CD4-positive, alpha-beta T cell (primary cell): ENCODE measurements at regions not wholly inside any gene's neighbourhood (a gene's known extent, or its start where the extent isn't known, plus 50 kb on each side); places are given as distances from the start of the nearest gene placed in this dataset.

Source experiments
- ATAC-seq: fragments of 200-7000 bp; cut with Tn5 transposase; one replicate; pipeline ENCODE4 v1.10.0; 2022; ENCODE audit warnings: mild to moderate bottlenecking; ENCODE audit not compliant: poor library complexity
- CTCF ChIA-PET: fragments of 350-600 bp; sonication (Branson Sonifier 250); formaldehyde crosslinking; loops from one replicate; lab custom pipeline; 2021; ENCODE audit warnings: antibody characterized with exemption, inconsistent platforms; lab: Charles Lee
- POLR2A ChIA-PET: fragments of 350-600 bp; sonication (Branson Sonifier 250); formaldehyde crosslinking; loops from one replicate; lab custom pipeline; 2021; ENCODE audit warnings: antibody characterized with exemption, inconsistent platforms; lab: Charles Lee
- DNase-seq, 14 experiments: peaks; one replicate each; pipeline ENCODE4 v3.0.0-alpha.2; 2013 to 2020; ENCODE audit warnings: mixed read lengths in 2 of 14
- H3K27ac ChIP-seq, 2 donors: one replicate each; pipeline versions ENCODE4 v1.5.1 to v1.7.0; 2013; ENCODE audit warnings: low read length in 2 of 2, low read depth in 1 of 2, mild to moderate bottlenecking in 1 of 2
- H3K27me3 ChIP-seq, 2 experiments: 1 replicate in 1 of 2; 2 replicates in 1 of 2; pipeline versions ENCODE4 v1.6.1 to v1.7.0; 2013; ENCODE audit warnings: low read length in 2 of 2, control low read depth in 1 of 2, mild to moderate bottlenecking in 1 of 2, moderate library complexity in 1 of 2; ENCODE audit not compliant: insufficient read depth in 2 of 2, control insufficient read depth in 1 of 2
- H3K36me3 ChIP-seq: one replicate; pipeline ENCODE4 v1.6.1; 2013; ENCODE audit warnings: low read length, control low read depth; ENCODE audit not compliant: insufficient read depth
- H3K4me1 ChIP-seq: one replicate; pipeline ENCODE4 v1.6.1; 2013; ENCODE audit warnings: low read length, control low read depth; ENCODE audit not compliant: insufficient read depth
- H3K4me3 ChIP-seq: one replicate; pipeline ENCODE4 v1.5.1; 2013; ENCODE audit warnings: mild to moderate bottlenecking, low read length, moderate library complexity
- H3K9me3 ChIP-seq, 2 experiments: 1 replicate in 1 of 2; 2 replicates in 1 of 2; pipeline versions ENCODE4 v1.6.1 to v1.7.0; 2013; ENCODE audit warnings: low read length in 2 of 2, mild to moderate bottlenecking in 2 of 2, control low read depth in 1 of 2, moderate library complexity in 1 of 2; ENCODE audit not compliant: control insufficient read depth in 1 of 2, insufficient read depth in 1 of 2
- H3K27ac Mint-ChIP-seq: one replicate; pipeline ENCODE4 v1.8.0; 2020; ENCODE audit warnings: mixed read lengths
- H3K27me3 Mint-ChIP-seq: one replicate; pipeline ENCODE4 v1.8.0; 2021; ENCODE audit warnings: mixed read lengths
- H3K36me3 Mint-ChIP-seq: one replicate; pipeline ENCODE4 v1.8.0; 2021; ENCODE audit warnings: low read depth, mixed read lengths
- H3K4me1 Mint-ChIP-seq: one replicate; pipeline ENCODE4 v1.8.0; 2021; ENCODE audit warnings: low read depth, mixed read lengths
- H3K4me3 Mint-ChIP-seq: one replicate; pipeline ENCODE4 v1.8.0; 2020; ENCODE audit warnings: mild to moderate bottlenecking, mixed read lengths
- H3K9me3 Mint-ChIP-seq: one replicate; pipeline ENCODE4 v1.8.0; 2020; ENCODE audit warnings: mixed read lengths
- CTCF ChIP-seq: fragments of 200-600 bp; IDR thresholded peaks from one replicate; pipeline ENCODE4 v1.8.0; 2022; ENCODE audit warnings: antibody characterized with exemption, mild to moderate bottlenecking
- intact Hi-C, 2 experiments: fragments of 100-400 bp; cut with DNase I in 1 of 2; cut with micrococcal nuclease in 1 of 2; formaldehyde crosslinking; loops; one replicate each; pipeline versions ENCODE4 v1.15.1 to v1.9.0; 2023 to 2025; cut with DNase I, micrococcal nuclease

DNA sequence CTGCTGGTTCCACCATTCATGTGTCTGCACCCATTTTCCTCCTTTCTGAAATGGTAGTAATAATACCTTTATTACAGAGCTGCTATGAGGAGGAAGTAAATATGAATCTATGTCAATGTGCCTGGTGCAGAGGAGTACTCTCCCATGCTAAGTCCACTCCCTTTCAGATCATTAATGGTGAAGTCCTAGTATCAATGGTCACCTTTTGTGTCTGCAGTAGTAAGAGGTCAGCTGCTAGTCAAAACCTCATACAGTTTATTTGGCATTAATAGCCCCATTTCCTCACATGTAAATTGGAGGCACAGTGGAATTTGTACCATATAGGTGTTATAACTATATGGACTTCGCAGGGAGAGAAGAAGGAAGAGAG, 581.0 kb downstream of the REEP3 start:
- Mint-ChIP-seq H3K4me1 (no peaks in the 10 kb centered on the region), H3K27me3 (no peaks in the 10 kb centered on the region), H3K9me3 (no peaks in the 10 kb centered on the region), H3K4me3 (no peak overlapping the region), H3K36me3 (no peaks in the 10 kb centered on the region), H3K27ac (no peak overlapping the region)
- intact Hi-C loops: no loop called here
- CTCF ChIA-PET: no interaction called here
- H3K27me3 ChIP-seq: no peaks in the 10 kb centered on the region
- TF ChIP-seq CTCF: no peak
- POLR2A ChIA-PET: no interaction called here
- no peaks in the 10 kb centered on the region for H3K4me1 ChIP-seq
- ATAC-seq (no peak), DNase-seq (no peak)
- H3K36me3 ChIP-seq: no peaks in the 10 kb centered on the region
- no peak overlapping the region for H3K27ac ChIP-seq
- H3K4me3 ChIP-seq: no peak overlapping the region
- H3K9me3 ChIP-seq: no peaks in the 10 kb centered on the region

DNA sequence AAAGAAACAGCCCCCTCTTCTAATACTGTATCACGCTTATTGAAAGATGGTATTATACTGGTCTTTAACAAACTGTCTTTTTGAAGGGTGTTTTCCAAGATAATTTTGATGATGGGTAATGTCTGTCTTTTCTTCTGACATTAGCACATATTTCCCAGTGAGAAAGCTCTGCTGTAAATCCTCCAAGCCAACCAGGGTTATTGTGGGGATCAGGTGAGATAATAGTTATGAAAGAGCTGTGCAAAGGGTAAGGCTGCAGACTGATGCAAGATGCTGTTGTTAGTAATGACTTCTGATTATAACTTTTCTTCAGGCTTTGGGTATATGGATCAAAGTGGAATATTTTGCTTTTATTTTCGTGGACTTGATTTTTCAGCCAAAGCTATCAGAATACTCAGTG, 581.7 kb downstream of the REEP3 start:
- Mint-ChIP-seq H3K4me1 (no peaks in the 10 kb centered on the region), H3K4me3 (no peak overlapping the region), H3K9me3 (no peaks in the 10 kb centered on the region), H3K27ac (no peak overlapping the region), H3K36me3 (no peaks in the 10 kb centered on the region), H3K27me3 (no peaks in the 10 kb centered on the region)
- ChIA-PET CTCF (interaction anchor here (1.1 to 1.3 kb wide), 2 partner anchors 11 to 80 kb away, joined by 3 read pairs; no protein-coding TSS in a partner anchor), POLR2A (no interaction called here)
- H3K9me3 ChIP-seq: no peaks in the 10 kb centered on the region
- H3K36me3 ChIP-seq: no peaks in the 10 kb centered on the region
- TF ChIP-seq CTCF: no peak
- no peak overlapping the region for H3K4me3 ChIP-seq
- H3K4me1 ChIP-seq: no peaks in the 10 kb centered on the region
- intact Hi-C loops: no loop called here
- no peak overlapping the region for H3K27ac ChIP-seq
- ATAC-seq (no peak), DNase-seq (no peak)
- H3K27me3 ChIP-seq: no peaks in the 10 kb centered on the region

- no peak overlapping the region for H3K4me3 Mint-ChIP-seq
- no peak overlapping the region for H3K4me3 ChIP-seq
- H3K27me3 Mint-ChIP-seq: no peaks in the 10 kb centered on the region
- TF ChIP-seq CTCF: no peak
- no peaks in the 10 kb centered on the region for H3K9me3 ChIP-seq
- no peak overlapping the region for H3K27ac Mint-ChIP-seq
- H3K27me3 ChIP-seq: no peaks in the 10 kb centered on the region
- ChIA-PET POLR2A (no interaction called here), CTCF (interaction anchor here (1.1 to 1.3 kb wide), 2 partner anchors 10 to 81 kb away, joined by 3 read pairs; no protein-coding TSS in a partner anchor)
- no peaks in the 10 kb centered on the region for H3K4me1 Mint-ChIP-seq
- intact Hi-C loops: no loop called here
- ATAC-seq: no peak
- no peaks in the 10 kb centered on the region for H3K9me3 Mint-ChIP-seq
- H3K27ac ChIP-seq: no peak overlapping the region
- DNase-seq: no peak
- no peaks in the 10 kb centered on the region for H3K36me3 ChIP-seq
- no peaks in the 10 kb centered on the region for H3K4me1 ChIP-seq
- no peaks in the 10 kb centered on the region for H3K36me3 Mint-ChIP-seq
Measured at GRCh38 chr10:64103750-64104470, 582.7 kb downstream of the REEP3 start.
